ENCODE measurements at regions not wholly inside any gene's neighbourhood (a gene's known extent, or its start where the extent isn't known, plus 50 kb on each side); places are given as distances from the start of the nearest gene placed in this dataset.
"Not testable (repeated sequence)": the region's sequence is repeated elsewhere in the genome, so short reads cannot be mapped to it uniquely, and the experiment has no call there.

- no peak overlapping the region for H3K4me3 ChIP-seq (ENCODE audit: extremely low read depth, insufficient read depth, low read length, poor library complexity, severe bottlenecking)
- H3K9me3 ChIP-seq (ENCODE audit: control insufficient read depth, low read length), result peaks cover 3% of the 10 kb centered on the region
- H3K36me3 ChIP-seq (ENCODE audit: control insufficient read depth, insufficient read depth, low read length), result no peaks in the 10 kb centered on the region
- H3K27ac ChIP-seq (ENCODE audit: low read depth, low read length, severe bottlenecking), result no peak overlapping the region
- WGBS, 2 experiments (ENCODE audit: insufficient coverage in 2 of 2), result 80% methylated on average over 1 of the region's 2 CpGs; no CpG with 5 or more reads in 1 of the 2 experiments
- no peaks in the 10 kb centered on the region for H3K4me1 ChIP-seq (ENCODE audit: control insufficient read depth, insufficient read depth, low read length, poor library complexity, severe bottlenecking)
Measured at GRCh38 chr6:134784336-134784735, 165.6 kb downstream of the ALDH8A1 start.

GRCh38 chr6:134778431-134778830 lies 171.5 kb downstream of the ALDH8A1 start:
- Histone ChIP-seq H3K4me3 (ENCODE audit: extremely low read depth, insufficient read depth, low read length, poor library complexity, severe bottlenecking) (no peak overlapping the region), H3K36me3 (ENCODE audit: control insufficient read depth, insufficient read depth, low read length) (no peaks in the 10 kb centered on the region), H3K4me1 (ENCODE audit: control insufficient read depth, insufficient read depth, low read length, poor library complexity, severe bottlenecking) (peaks cover 6% of the 10 kb centered on the region), H3K9me3 (ENCODE audit: control insufficient read depth, low read length) (peaks cover 3% of the 10 kb centered on the region), H3K27ac (ENCODE audit: low read depth, low read length, severe bottlenecking) (no peak overlapping the region)
- WGBS, 2 experiments (ENCODE audit: insufficient coverage in 2 of 2), result no CpG with 5 or more reads among the region's 2 CpGs

GRCh38 chr6:134774201-134774638 lies 175.7 kb downstream of the ALDH8A1 start:
- Histone ChIP-seq H3K27ac (ENCODE audit: low read depth, low read length, severe bottlenecking) (no peak overlapping the region), H3K4me1 (ENCODE audit: control insufficient read depth, insufficient read depth, low read length, poor library complexity, severe bottlenecking) (peaks cover 6% of the 10 kb centered on the region), H3K9me3 (ENCODE audit: control insufficient read depth, low read length) (no peaks in the 10 kb centered on the region), H3K4me3 (ENCODE audit: extremely low read depth, insufficient read depth, low read length, poor library complexity, severe bottlenecking) (no peak overlapping the region), H3K36me3 (ENCODE audit: control insufficient read depth, insufficient read depth, low read length) (no peaks in the 10 kb centered on the region)
- no CpG with 5 or more reads among the region's 1 CpG for WGBS, 2 experiments (ENCODE audit: insufficient coverage in 2 of 2)

- Histone ChIP-seq H3K4me3 (ENCODE audit: extremely low read depth, insufficient read depth, low read length, poor library complexity, severe bottlenecking) (no peak overlapping the region), H3K9me3 (ENCODE audit: control insufficient read depth, low read length) (no peaks in the 10 kb centered on the region), H3K4me1 (ENCODE audit: control insufficient read depth, insufficient read depth, low read length, poor library complexity, severe bottlenecking) (peaks cover 6% of the 10 kb centered on the region), H3K27ac (ENCODE audit: low read depth, low read length, severe bottlenecking) (no peak overlapping the region), H3K36me3 (ENCODE audit: control insufficient read depth, insufficient read depth, low read length) (no peaks in the 10 kb centered on the region)
- WGBS, 2 experiments (ENCODE audit: insufficient coverage in 2 of 2), result 95 to 100% methylated on average over 3 to 5 of the region's 6 CpGs
Measured at GRCh38 chr6:134772671-134773360, 177.1 kb downstream of the ALDH8A1 start.

GRCh38 chr6:134768931-134769330 lies 181.0 kb downstream of the ALDH8A1 start:
- 60% methylated on average over 1 of the region's 2 CpGs for WGBS, 2 experiments (ENCODE audit: insufficient coverage in 2 of 2)

GRCh38 chr6:134766497-134766896 lies 183.4 kb downstream of the ALDH8A1 start:
- no peak overlapping the region for H3K4me3 ChIP-seq (ENCODE audit: extremely low read depth, insufficient read depth, low read length, poor library complexity, severe bottlenecking)
- no peak overlapping the region for H3K27ac ChIP-seq (ENCODE audit: low read depth, low read length, severe bottlenecking)
- H3K4me1 ChIP-seq (ENCODE audit: control insufficient read depth, insufficient read depth, low read length, poor library complexity, severe bottlenecking), result no peaks in the 10 kb centered on the region
- WGBS, 2 experiments (ENCODE audit: insufficient coverage in 2 of 2), result 75 to 81% methylated on average over 2 of the region's 3 CpGs
- H3K36me3 ChIP-seq (ENCODE audit: control insufficient read depth, insufficient read depth, low read length), result no peaks in the 10 kb centered on the region
- H3K9me3 ChIP-seq (ENCODE audit: control insufficient read depth, low read length), result no peaks in the 10 kb centered on the region

More at GRCh38 chr6:134768931-134769330, 181.0 kb downstream of the ALDH8A1 start:
- no peaks in the 10 kb centered on the region for H3K4me1 ChIP-seq (ENCODE audit: control insufficient read depth, insufficient read depth, low read length, poor library complexity, severe bottlenecking)
- H3K36me3 ChIP-seq (ENCODE audit: control insufficient read depth, insufficient read depth, low read length), result no peaks in the 10 kb centered on the region
- H3K27ac ChIP-seq (ENCODE audit: low read depth, low read length, severe bottlenecking), result no peak overlapping the region
- H3K9me3 ChIP-seq (ENCODE audit: control insufficient read depth, low read length), result no peaks in the 10 kb centered on the region
- no peak overlapping the region for H3K4me3 ChIP-seq (ENCODE audit: extremely low read depth, insufficient read depth, low read length, poor library complexity, severe bottlenecking)

- no peak overlapping the region for H3K4me3 ChIP-seq (ENCODE audit: extremely low read depth, insufficient read depth, low read length, poor library complexity, severe bottlenecking)
- WGBS, 2 experiments (ENCODE audit: insufficient coverage in 2 of 2), result no CpG with 5 or more reads among the region's 3 CpGs
- no peaks in the 10 kb centered on the region for H3K9me3 ChIP-seq (ENCODE audit: control insufficient read depth, low read length)
- no peak overlapping the region for H3K27ac ChIP-seq (ENCODE audit: low read depth, low read length, severe bottlenecking)
- no peaks in the 10 kb centered on the region for H3K4me1 ChIP-seq (ENCODE audit: control insufficient read depth, insufficient read depth, low read length, poor library complexity, severe bottlenecking)
- H3K36me3 ChIP-seq (ENCODE audit: control insufficient read depth, insufficient read depth, low read length), result no peaks in the 10 kb centered on the region
Measured at GRCh38 chr6:134764741-134765140, 185.2 kb downstream of the ALDH8A1 start.

GRCh38 chr6:134763575-134763974 lies 186.3 kb downstream of the ALDH8A1 start:
- H3K9me3 ChIP-seq (ENCODE audit: control insufficient read depth, low read length); H3K27ac ChIP-seq (ENCODE audit: low read depth, low read length, severe bottlenecking); H3K4me1 ChIP-seq (ENCODE audit: control insufficient read depth, insufficient read depth, low read length, poor library complexity, severe bottlenecking); H3K4me3 ChIP-seq (ENCODE audit: extremely low read depth, insufficient read depth, low read length, poor library complexity, severe bottlenecking); H3K36me3 ChIP-seq (ENCODE audit: control insufficient read depth, insufficient read depth, low read length): not testable (repeated sequence)
- no CpG with 5 or more reads among the region's 3 CpGs for WGBS, 2 experiments (ENCODE audit: insufficient coverage in 2 of 2)

- Histone ChIP-seq H3K27ac (ENCODE audit: low read depth, low read length, severe bottlenecking) (no peak overlapping the region), H3K4me3 (ENCODE audit: extremely low read depth, insufficient read depth, low read length, poor library complexity, severe bottlenecking) (no peak overlapping the region)
- 95 to 100% methylated on average over 3 of the region's 4 CpGs for WGBS, 2 experiments (ENCODE audit: insufficient coverage in 2 of 2)
Measured at GRCh38 chr6:134758621-134759020, 191.3 kb downstream of the ALDH8A1 start.

GRCh38 chr6:134757911-134758361 lies 192.0 kb downstream of the ALDH8A1 start:
- no peak overlapping the region for H3K4me3 ChIP-seq (ENCODE audit: extremely low read depth, insufficient read depth, low read length, poor library complexity, severe bottlenecking)
- no peak overlapping the region for H3K27ac ChIP-seq (ENCODE audit: low read depth, low read length, severe bottlenecking)
- 100% methylated on average over 1 of the region's 1 CpG; no CpG with 5 or more reads in 1 of the 2 experiments for WGBS, 2 experiments (ENCODE audit: insufficient coverage in 2 of 2)
- no peaks in the 10 kb centered on the region for H3K9me3 ChIP-seq (ENCODE audit: control insufficient read depth, low read length)
- H3K36me3 ChIP-seq (ENCODE audit: control insufficient read depth, insufficient read depth, low read length), result no peaks in the 10 kb centered on the region
- H3K4me1 ChIP-seq (ENCODE audit: control insufficient read depth, insufficient read depth, low read length, poor library complexity, severe bottlenecking), result no peaks in the 10 kb centered on the region

More at GRCh38 chr6:134758621-134759020, 191.3 kb downstream of the ALDH8A1 start:
- H3K4me1 ChIP-seq (ENCODE audit: control insufficient read depth, insufficient read depth, low read length, poor library complexity, severe bottlenecking), result no peaks in the 10 kb centered on the region
- no peaks in the 10 kb centered on the region for H3K9me3 ChIP-seq (ENCODE audit: control insufficient read depth, low read length)
- no peaks in the 10 kb centered on the region for H3K36me3 ChIP-seq (ENCODE audit: control insufficient read depth, insufficient read depth, low read length)

- Histone ChIP-seq H3K36me3 (ENCODE audit: control insufficient read depth, insufficient read depth, low read length) (no peaks in the 10 kb centered on the region), H3K27ac (ENCODE audit: low read depth, low read length, severe bottlenecking) (no peak overlapping the region), H3K4me3 (ENCODE audit: extremely low read depth, insufficient read depth, low read length, poor library complexity, severe bottlenecking) (no peak overlapping the region), H3K9me3 (ENCODE audit: control insufficient read depth, low read length) (no peaks in the 10 kb centered on the region), H3K4me1 (ENCODE audit: control insufficient read depth, insufficient read depth, low read length, poor library complexity, severe bottlenecking) (no peaks in the 10 kb centered on the region)
- 80 to 100% methylated on average over 1 of the region's 2 CpGs for WGBS, 2 experiments (ENCODE audit: insufficient coverage in 2 of 2)
Measured at GRCh38 chr6:134756374-134757025, 193.4 kb downstream of the ALDH8A1 start.

Measured in mesodermal cell (in vitro differentiated cells).